Fibroblast of villous mesenchyme (primary cell): ENCODE measurements at regions not wholly inside any gene's neighbourhood (a gene's known extent, or its start where the extent isn't known, plus 50 kb on each side); places are given as distances from the start of the nearest gene placed in this dataset.
"Not testable (repeated sequence)": the region's sequence is repeated elsewhere in the genome, so short reads cannot be mapped to it uniquely, and the experiment has no call there.

Source experiments
- DNase-seq: peaks from one replicate; pipeline ENCODE4 v3.0.0-alpha.2; 2010; ENCODE audit warnings: low read depth
- H3K4me3 ChIP-seq: 2 replicates; pipeline ENCODE4 v1.5.1; 2011; ENCODE audit warnings: low read depth, mild to moderate bottlenecking, low read length
- CTCF ChIP-seq: IDR thresholded peaks from 2 replicates; pipeline ENCODE4 v1.5.1; 2012; ENCODE audit warnings: low read depth, mild to moderate bottlenecking, low read length; ENCODE audit not compliant: insufficient read depth

- DNase-seq, result no peak
- H3K4me3 ChIP-seq, result no peak overlapping the region
- TF ChIP-seq CTCF, result no peak
Measured at GRCh38 chr7:49580000-49580399, 193.4 kb upstream of the VWC2 start.

- H3K4me3 ChIP-seq, result no peak overlapping the region
- DNase-seq, result no peak
- no peak for TF ChIP-seq CTCF
Measured at GRCh38 chr7:49580761-49581160, 192.7 kb upstream of the VWC2 start.

- no peak for TF ChIP-seq CTCF
- no peak for DNase-seq
- H3K4me3 ChIP-seq, result no peak overlapping the region
Measured at GRCh38 chr7:49583440-49583839, 190.0 kb upstream of the VWC2 start.

- no peak for TF ChIP-seq CTCF
- no peak for DNase-seq
- no peak overlapping the region for H3K4me3 ChIP-seq
Measured at GRCh38 chr7:49596701-49597491, 176.5 kb upstream of the VWC2 start.

GRCh38 chr7:49597805-49598204, 175.6 kb upstream of the VWC2 start:
- no peak overlapping the region for H3K4me3 ChIP-seq
- TF ChIP-seq CTCF, result no peak
- DNase-seq, result no peak

GRCh38 chr7:49611951-49612350, 161.5 kb upstream of the VWC2 start:
- no peak for DNase-seq
- no peak overlapping the region for H3K4me3 ChIP-seq
- no peak for TF ChIP-seq CTCF

- TF ChIP-seq CTCF, result no peak
- DNase-seq, result no peak
- no peak overlapping the region for H3K4me3 ChIP-seq
Measured at GRCh38 chr7:49613759-49614158, 159.7 kb upstream of the VWC2 start.

GRCh38 chr7:49614974-49615373, 158.5 kb upstream of the VWC2 start:
- H3K4me3 ChIP-seq, DNase-seq: not testable (repeated sequence)
